ENCODE measurements at regions not wholly inside any gene's neighbourhood (a gene's known extent, or its start where the extent isn't known, plus 50 kb on each side); places are given as distances from the start of the nearest gene placed in this dataset.

- Histone ChIP-seq H3K4me3 (no peak overlapping the region), H3K27me3 (no peaks in the 10 kb centered on the region), H3K4me1 (peaks cover 0 to 46% (median 22%) of the 10 kb centered on the region in 4 donors), H3K27ac (no peak overlapping the region), H3K9me3 (no peaks in the 10 kb centered on the region), H3K36me3 (no peaks in the 10 kb centered on the region)
- TF ChIP-seq CTCF (IDR thresholded peaks at IDR 0.05), result no peak
- intact Hi-C loops (cut with DNase I; ENCODE audit: low total_unique reads), result no loop called here
- no peak for DNase-seq
Observed at GRCh38 chr2:39514825-39515224, 77.7 kb upstream of the MAP4K3 start.

GRCh38 chr2:39515273-39515896 is 78.3 kb upstream of the MAP4K3 start:
- no peak for DNase-seq
- Histone ChIP-seq H3K9me3 (no peaks in the 10 kb centered on the region), H3K36me3 (no peaks in the 10 kb centered on the region), H3K27ac (no peak overlapping the region), H3K27me3 (no peaks in the 10 kb centered on the region), H3K4me3 (no peak overlapping the region), H3K4me1 (peaks cover 0 to 46% (median 22%) of the 10 kb centered on the region in 4 donors)
- intact Hi-C loops (cut with DNase I; ENCODE audit: low total_unique reads), result no loop called here
- TF ChIP-seq CTCF (IDR thresholded peaks at IDR 0.05), result no peak

GRCh38 chr2:39515897-39516346 is 78.8 kb upstream of the MAP4K3 start:
- H3K27me3 ChIP-seq, result no peaks in the 10 kb centered on the region
- H3K4me1 ChIP-seq, result peaks cover 0 to 46% (median 22%) of the 10 kb centered on the region in 4 donors
- H3K4me3 ChIP-seq, result no peak overlapping the region
- no peaks in the 10 kb centered on the region for H3K9me3 ChIP-seq
- DNase-seq, result no peak
- no peak overlapping the region for H3K27ac ChIP-seq
- no peaks in the 10 kb centered on the region for H3K36me3 ChIP-seq
- TF ChIP-seq CTCF (IDR thresholded peaks at IDR 0.05), result no peak
- intact Hi-C loops (cut with DNase I; ENCODE audit: low total_unique reads), result no loop called here

- Histone ChIP-seq H3K27ac (peak overlapping the region in 1 of 2 donors; percentile 43), H3K9me3 (no peaks in the 10 kb centered on the region), H3K27me3 (no peaks in the 10 kb centered on the region), H3K4me3 (no peak overlapping the region), H3K4me1 (peaks cover 0 to 42% (median 17%) of the 10 kb centered on the region in 4 donors), H3K36me3 (no peaks in the 10 kb centered on the region)
- intact Hi-C loops (cut with DNase I; ENCODE audit: low total_unique reads), result no loop called here
- TF ChIP-seq CTCF (IDR thresholded peaks at IDR 0.05), result no peak
- DNase-seq, result peak in 1 of 2 donors; percentile 79
Observed at GRCh38 chr2:39516347-39517101, 79.4 kb upstream of the MAP4K3 start.

DNA sequence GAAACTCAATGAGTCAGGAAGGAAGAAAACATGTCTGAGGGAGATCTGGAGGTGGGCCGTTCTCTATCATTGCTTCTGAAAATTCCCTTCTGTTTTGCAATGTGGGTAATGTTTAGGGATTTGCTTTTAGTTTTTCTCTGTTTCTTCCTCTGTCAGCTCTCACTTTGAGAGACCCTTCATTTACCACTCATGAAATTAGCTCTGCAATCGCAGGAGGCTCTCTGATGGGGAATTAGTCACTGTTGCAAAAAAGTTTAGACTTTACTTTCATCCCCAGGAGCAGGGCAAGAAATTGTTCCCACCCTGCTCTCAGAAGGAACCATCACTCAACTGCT is 80.0 kb upstream of the MAP4K3 start:
- Histone ChIP-seq H3K27ac (peak overlapping the region in 1 of 2 donors; percentile 43), H3K4me3 (no peak overlapping the region), H3K9me3 (no peaks in the 10 kb centered on the region), H3K27me3 (no peaks in the 10 kb centered on the region), H3K36me3 (no peaks in the 10 kb centered on the region), H3K4me1 (peaks cover 0 to 36% (median 12%) of the 10 kb centered on the region in 4 donors)
- intact Hi-C loops (cut with DNase I; ENCODE audit: low total_unique reads), result no loop called here
- no peak for TF ChIP-seq CTCF (IDR thresholded peaks at IDR 0.05)
- DNase-seq, result no peak
